ENCODE measurements at regions not wholly inside any gene's neighbourhood (a gene's known extent, or its start where the extent isn't known, plus 50 kb on each side); places are given as distances from the start of the nearest gene placed in this dataset.

GRCh38 chr7:25436413-25436812 is 208.1 kb upstream of the NPVF start:
- intact Hi-C loops (cut with DNase I) = no loop called here
- ATAC-seq (no peak), DNase-seq (no peak)
- Histone ChIP-seq H3K27ac (no peak overlapping the region), H3K27me3 (ENCODE audit: low read depth) (no peaks in the 10 kb centered on the region), H3K4me1 (no peaks in the 10 kb centered on the region), H3K9me3 (peaks cover 13% of the 10 kb centered on the region), H3K36me3 (no peaks in the 10 kb centered on the region), H3K4me3 (no peak overlapping the region)
- no peak for TF ChIP-seq CTCF (IDR thresholded peaks at IDR 0.05)

DNA sequence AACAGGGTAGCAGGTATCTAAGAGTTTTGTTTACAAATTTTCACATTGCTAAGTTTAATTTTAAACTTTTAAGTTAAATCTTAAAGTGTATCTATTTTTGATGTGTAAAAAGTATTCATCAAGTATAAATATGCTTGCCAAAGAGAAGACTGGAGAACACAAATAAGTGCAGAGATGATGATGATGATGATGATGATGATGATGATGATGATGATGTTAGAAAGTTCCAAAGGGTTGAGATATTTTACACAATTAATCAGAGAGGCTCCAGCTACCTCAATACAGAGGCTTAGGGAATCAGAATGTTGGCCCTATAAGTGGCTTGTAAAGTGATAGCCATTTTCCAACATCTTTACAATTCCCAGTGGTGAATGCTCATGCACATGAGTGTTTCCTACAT is 209.0 kb upstream of the NPVF start:
- intact Hi-C loops (cut with DNase I) = no loop called here
- no peak for DNase-seq
- Histone ChIP-seq H3K27ac (no peak overlapping the region), H3K36me3 (no peaks in the 10 kb centered on the region), H3K9me3 (peaks cover 21% of the 10 kb centered on the region), H3K4me3 (no peak overlapping the region), H3K4me1 (no peaks in the 10 kb centered on the region), H3K27me3 (ENCODE audit: low read depth) (no peaks in the 10 kb centered on the region)
- TF ChIP-seq CTCF (IDR thresholded peaks at IDR 0.05) = no peak
- no peak for ATAC-seq

- TF ChIP-seq CTCF (IDR thresholded peaks at IDR 0.05) = no peak
- DNase-seq (no peak), ATAC-seq (no peak)
- Histone ChIP-seq H3K4me3 (no peak overlapping the region), H3K27ac (no peak overlapping the region), H3K27me3 (ENCODE audit: low read depth) (no peaks in the 10 kb centered on the region), H3K36me3 (no peaks in the 10 kb centered on the region), H3K4me1 (no peaks in the 10 kb centered on the region), H3K9me3 (peaks cover 15% of the 10 kb centered on the region)
- intact Hi-C loops (cut with DNase I) = no loop called here
Observed at GRCh38 chr7:25444991-25445390, 216.7 kb upstream of the NPVF start.

GRCh38 chr7:25448301-25448700 is 220.0 kb upstream of the NPVF start:
- Histone ChIP-seq H3K27me3 (ENCODE audit: low read depth) (no peaks in the 10 kb centered on the region), H3K4me1 (no peaks in the 10 kb centered on the region), H3K27ac (no peak overlapping the region), H3K36me3 (no peaks in the 10 kb centered on the region), H3K4me3 (no peak overlapping the region), H3K9me3 (no peaks in the 10 kb centered on the region)
- DNase-seq = no peak
- no peak for TF ChIP-seq CTCF (IDR thresholded peaks at IDR 0.05)
- ATAC-seq = no peak
- intact Hi-C loops (cut with DNase I) = no loop called here

GRCh38 chr7:25454020-25454419 is 225.7 kb upstream of the NPVF start:
- Histone ChIP-seq H3K4me1 (peaks cover 32% of the 10 kb centered on the region), H3K4me3 (no peak overlapping the region), H3K27ac (no peak overlapping the region), H3K9me3 (no peaks in the 10 kb centered on the region), H3K36me3 (no peaks in the 10 kb centered on the region), H3K27me3 (ENCODE audit: low read depth) (no peaks in the 10 kb centered on the region)
- DNase-seq = no peak
- ATAC-seq = no peak
- intact Hi-C loops (cut with DNase I) = no loop called here
- no peak for TF ChIP-seq CTCF (IDR thresholded peaks at IDR 0.05)

DNA sequence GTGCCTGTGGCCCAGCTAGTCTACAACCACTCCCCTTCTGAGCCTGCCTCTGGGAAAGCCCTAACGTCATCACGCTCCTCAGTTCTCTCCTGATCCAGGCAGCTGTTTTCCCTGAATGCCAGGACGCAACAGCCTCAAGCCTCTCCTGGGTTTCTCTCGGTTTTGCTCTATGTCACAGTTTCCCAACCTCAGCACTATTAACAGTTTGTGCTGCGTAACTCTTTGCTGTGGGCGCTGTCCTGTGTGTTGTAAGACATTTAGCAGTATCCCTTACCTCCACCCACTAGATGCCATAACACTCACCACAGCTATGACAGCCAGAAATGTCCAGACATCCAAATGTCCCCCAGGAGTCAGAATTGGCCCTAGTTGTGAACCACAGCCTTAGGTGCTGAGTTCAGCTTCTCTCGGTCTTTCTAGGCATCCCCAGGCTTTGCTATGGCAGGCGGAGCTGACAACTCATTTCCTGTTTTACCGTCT is 226.3 kb upstream of the NPVF start:
- no peak overlapping the region for H3K4me3 ChIP-seq
- intact Hi-C loops (cut with DNase I) = no loop called here
- no peaks in the 10 kb centered on the region for H3K27me3 ChIP-seq (ENCODE audit: low read depth)
- H3K9me3 ChIP-seq = no peaks in the 10 kb centered on the region
- no peak overlapping the region for H3K27ac ChIP-seq
- TF ChIP-seq CTCF (IDR thresholded peaks at IDR 0.05) = no peak
- no peaks in the 10 kb centered on the region for H3K36me3 ChIP-seq
- ATAC-seq = peak; percentile 47 to 61
- no peak for DNase-seq
- peaks cover 32% of the 10 kb centered on the region for H3K4me1 ChIP-seq

Measured in lower lobe of right lung (tissue), 2 donors.